ENCODE measurements at regions not wholly inside any gene's neighbourhood (a gene's known extent, or its start where the extent isn't known, plus 50 kb on each side); places are given as distances from the start of the nearest gene placed in this dataset.

GRCh38 chr6:48845219-48845618, 617.8 kb downstream of the MMUT start:
- Histone ChIP-seq H3K27me3 (no peaks in the 10 kb centered on the region), H3K9me3 (peaks cover 0 to 25% of the 10 kb centered on the region in 2 donors), H3K4me3 (no peak overlapping the region), H3K4me1 (no peaks in the 10 kb centered on the region), H3K27ac (no peak overlapping the region), H3K36me3 (no peaks in the 10 kb centered on the region)
- no peak for DNase-seq (ENCODE audit: low spot score)
- no peak for TF ChIP-seq CTCF (IDR thresholded peaks at IDR 0.05)

- Histone ChIP-seq H3K9me3 (peaks cover 0 to 30% of the 10 kb centered on the region in 2 donors), H3K27ac (no peak overlapping the region), H3K27me3 (no peaks in the 10 kb centered on the region), H3K4me3 (no peak overlapping the region), H3K36me3 (no peaks in the 10 kb centered on the region), H3K4me1 (no peaks in the 10 kb centered on the region)
- no peak for TF ChIP-seq CTCF (IDR thresholded peaks at IDR 0.05)
- no peak for DNase-seq (ENCODE audit: low spot score)
These were observed 618.4 kb downstream of the MMUT start for GRCh38 chr6:48844696-48845095.

- no peaks in the 10 kb centered on the region for H3K4me1 ChIP-seq
- no peak for TF ChIP-seq CTCF (IDR thresholded peaks at IDR 0.05)
- H3K4me3 ChIP-seq = no peak overlapping the region
- no peaks in the 10 kb centered on the region for H3K27me3 ChIP-seq
- peaks cover 0 to 36% of the 10 kb centered on the region in 2 donors for H3K9me3 ChIP-seq
- no peak for DNase-seq (ENCODE audit: low spot score)
- no peaks in the 10 kb centered on the region for H3K36me3 ChIP-seq
- H3K27ac ChIP-seq = no peak overlapping the region
These were observed 622.2 kb downstream of the MMUT start for GRCh38 chr6:48840896-48841295.

GRCh38 chr6:48839206-48839605, 623.8 kb downstream of the MMUT start:
- H3K36me3 ChIP-seq = no peaks in the 10 kb centered on the region
- no peak for DNase-seq (ENCODE audit: low spot score)
- no peak overlapping the region for H3K27ac ChIP-seq
- H3K4me1 ChIP-seq = no peaks in the 10 kb centered on the region
- H3K4me3 ChIP-seq = no peak overlapping the region
- peaks cover 0 to 36% of the 10 kb centered on the region in 2 donors for H3K9me3 ChIP-seq
- H3K27me3 ChIP-seq = no peaks in the 10 kb centered on the region
- no peak for TF ChIP-seq CTCF (IDR thresholded peaks at IDR 0.05)

GRCh38 chr6:48837744-48838143, 625.3 kb downstream of the MMUT start:
- H3K4me3 ChIP-seq = no peak overlapping the region

More at GRCh38 chr6:48837744-48838143, 625.3 kb downstream of the MMUT start:
- H3K4me1 ChIP-seq = no peaks in the 10 kb centered on the region
- TF ChIP-seq CTCF (IDR thresholded peaks at IDR 0.05) = no peak
- no peak for DNase-seq (ENCODE audit: low spot score)
- no peaks in the 10 kb centered on the region for H3K27me3 ChIP-seq
- H3K9me3 ChIP-seq = peaks cover 0 to 36% of the 10 kb centered on the region in 2 donors
- no peaks in the 10 kb centered on the region for H3K36me3 ChIP-seq
- no peak overlapping the region for H3K27ac ChIP-seq
